ENCODE measurements at regions not wholly inside any gene's neighbourhood (a gene's known extent, or its start where the extent isn't known, plus 50 kb on each side); places are given as distances from the start of the nearest gene placed in this dataset.

DNA sequence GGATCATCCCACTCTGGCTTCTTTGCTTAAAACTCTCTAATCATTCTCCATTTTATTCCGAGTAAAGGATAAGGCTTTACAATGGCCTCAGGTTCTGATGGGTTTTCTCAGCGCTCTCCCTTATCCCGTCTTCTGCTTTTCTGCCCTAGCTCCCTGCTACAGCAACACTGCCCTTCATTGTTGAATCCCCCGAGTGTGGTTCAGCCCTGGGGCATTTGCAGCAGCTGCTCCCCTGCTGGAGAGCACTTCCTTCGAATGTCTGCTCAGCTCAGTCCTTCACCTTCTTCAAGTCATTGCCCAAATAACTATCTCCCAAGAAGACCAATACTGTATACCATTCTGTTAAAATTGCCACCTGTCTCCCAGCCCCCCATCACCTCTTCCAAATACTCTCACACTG, 111.8 kb downstream of the TBXT start:
- in situ Hi-C loops (cut with HindIII; ENCODE audit: low sequenced_read_pairs), result no loop called here
- no peak for DNase-seq (ENCODE audit: low spot score)

DNA sequence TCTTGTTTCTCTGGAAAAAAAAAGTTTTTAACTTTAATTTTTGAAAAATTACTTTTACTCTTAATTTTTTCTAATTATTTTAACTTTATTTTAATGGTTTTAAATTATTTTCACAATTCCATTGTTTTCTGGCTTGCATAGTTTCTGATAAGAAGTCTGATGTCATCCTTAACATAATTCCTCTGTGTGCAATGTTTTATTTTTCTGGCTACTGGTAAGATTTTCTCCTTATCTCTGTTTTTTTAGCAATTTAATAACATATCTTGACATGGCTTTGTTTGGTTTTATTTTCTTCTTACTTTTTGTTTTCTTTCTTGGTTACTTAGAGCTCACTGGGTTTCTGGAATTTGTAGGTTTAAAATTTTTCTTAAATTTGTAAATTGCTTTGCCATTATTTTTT, 114.8 kb downstream of the TBXT start:
- in situ Hi-C loops (cut with HindIII; ENCODE audit: low sequenced_read_pairs), result no loop called here
- DNase-seq (ENCODE audit: low spot score), result no peak

DNA sequence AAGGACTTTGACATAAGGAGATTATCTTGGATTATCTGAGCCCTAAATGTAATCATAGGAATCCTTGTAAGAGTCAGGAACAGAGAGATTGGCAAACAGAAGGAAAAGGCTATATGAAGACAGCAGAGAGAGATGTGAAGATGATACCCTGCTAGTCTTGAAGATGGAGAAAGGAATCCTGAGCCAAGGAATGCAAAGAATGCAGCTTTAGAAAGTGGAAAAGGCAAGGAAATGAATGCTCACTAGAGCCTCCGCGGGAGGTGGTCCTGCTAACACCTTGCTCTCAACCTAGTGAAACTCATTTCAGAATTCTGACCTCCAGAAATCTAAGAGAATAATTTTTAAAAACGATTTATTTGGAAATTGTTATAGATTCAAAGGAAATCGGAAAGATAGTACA, 117.1 kb downstream of the TBXT start:
- in situ Hi-C loops (cut with HindIII; ENCODE audit: low sequenced_read_pairs), result no loop called here
- DNase-seq (ENCODE audit: low spot score), result no peak

- in situ Hi-C loops (cut with HindIII; ENCODE audit: low sequenced_read_pairs), result no loop called here
- DNase-seq (ENCODE audit: low spot score), result no peak
These were observed 120.7 kb downstream of the TBXT start for GRCh38 chr6:166046982-166047381.

DNA sequence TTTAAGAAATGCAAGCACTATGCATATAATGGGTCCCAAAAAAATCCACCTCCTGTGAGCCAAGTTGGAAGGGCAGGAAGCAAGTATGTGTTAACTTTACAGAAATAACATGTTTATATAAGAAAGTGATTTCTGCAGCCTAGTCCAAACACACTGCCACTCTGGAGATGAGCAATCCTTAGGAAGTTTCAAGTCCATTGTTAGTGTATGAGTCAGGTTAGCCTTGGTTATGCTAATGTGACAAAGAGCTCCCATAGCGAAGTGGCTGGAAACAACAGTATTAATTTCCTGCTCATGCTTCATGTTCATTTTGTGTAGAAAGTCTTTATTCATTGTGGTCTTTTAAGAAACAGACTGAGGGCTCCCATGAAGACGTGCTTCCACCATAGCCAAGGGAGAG, 121.4 kb downstream of the TBXT start:
- in situ Hi-C loops (cut with HindIII; ENCODE audit: low sequenced_read_pairs), result no loop called here
- DNase-seq (ENCODE audit: low spot score), result no peak

GRCh38 chr6:166045860-166046200, 121.8 kb downstream of the TBXT start:
- DNase-seq (ENCODE audit: low spot score), result no peak
- in situ Hi-C loops (cut with HindIII; ENCODE audit: low sequenced_read_pairs), result no loop called here

DNA sequence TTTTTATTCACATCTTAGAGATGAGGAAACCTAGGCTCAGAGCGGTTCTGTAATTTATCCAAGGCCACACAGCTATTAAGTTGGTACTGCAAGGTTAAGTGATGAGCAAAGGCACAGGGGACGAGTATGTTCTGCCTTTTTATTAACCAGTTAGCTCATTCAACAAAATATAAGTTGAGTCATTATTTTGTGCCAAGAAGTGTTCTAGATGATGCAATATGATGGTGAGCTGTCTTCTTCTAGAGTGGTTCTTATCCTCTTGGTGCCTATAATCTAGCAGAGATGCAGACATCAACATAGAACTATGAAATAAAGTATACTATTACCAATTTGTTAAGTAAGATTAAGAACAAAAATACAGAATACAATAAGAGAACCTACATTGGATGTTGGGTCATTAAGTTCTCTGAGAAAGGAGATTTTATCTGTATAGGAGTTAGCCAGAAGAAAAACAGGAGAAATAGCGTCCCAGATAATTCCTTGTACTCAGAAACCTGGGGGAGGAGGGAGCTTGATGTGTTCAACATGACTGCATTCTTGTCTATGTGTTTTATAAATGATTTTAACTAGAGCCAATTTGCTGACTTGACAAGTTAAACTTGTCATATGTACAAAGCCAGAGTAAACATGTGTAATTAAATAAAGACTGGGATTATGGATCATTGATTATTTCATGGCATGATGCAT, 122.3 kb downstream of the TBXT start:
- in situ Hi-C loops (cut with HindIII; ENCODE audit: low sequenced_read_pairs), result no loop called here
- DNase-seq (ENCODE audit: low spot score), result no peak

DNA sequence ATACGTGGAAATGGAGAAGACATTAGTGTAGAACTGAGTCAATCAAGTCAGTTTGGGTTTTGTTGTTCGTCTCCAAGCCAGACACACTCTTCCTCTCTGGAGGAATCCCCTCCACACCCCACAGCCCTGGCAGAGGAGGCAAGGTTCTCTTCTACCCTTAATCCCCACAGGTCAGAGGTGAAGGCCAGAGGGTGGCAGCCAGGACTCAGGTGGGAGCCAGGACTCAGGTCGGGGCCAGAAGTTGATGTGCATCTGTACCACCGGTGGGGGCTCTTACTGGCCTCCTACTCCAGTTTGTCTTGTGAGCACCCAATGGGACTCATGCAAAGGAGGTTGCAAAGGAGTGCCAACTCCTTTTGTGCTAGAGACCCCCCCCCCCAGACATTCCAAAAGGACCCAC, 126.4 kb downstream of the TBXT start:
- in situ Hi-C loops (cut with HindIII; ENCODE audit: low sequenced_read_pairs), result no loop called here
- DNase-seq (ENCODE audit: low spot score), result no peak

DNA sequence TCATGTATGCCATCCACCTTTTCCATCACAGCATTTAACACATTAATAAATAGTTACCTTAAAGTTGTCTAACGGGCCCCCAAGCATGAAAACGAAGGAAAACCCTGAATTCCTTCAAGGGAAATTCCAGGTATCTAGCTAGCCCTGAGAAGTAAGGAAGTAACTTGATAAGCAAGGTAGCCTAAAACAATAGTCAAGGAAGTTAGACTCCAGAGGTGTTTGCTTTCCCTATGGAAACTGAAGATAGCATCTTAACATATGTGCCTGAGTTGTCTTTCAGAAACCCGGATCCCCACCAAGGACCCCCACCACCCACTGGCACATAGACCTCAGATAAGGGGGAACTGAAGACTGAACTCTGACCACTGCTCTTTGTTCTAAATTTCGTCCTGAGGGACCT, 127.4 kb downstream of the TBXT start:
- DNase-seq (ENCODE audit: low spot score), result no peak
- in situ Hi-C loops (cut with HindIII; ENCODE audit: low sequenced_read_pairs), result no loop called here

DNA sequence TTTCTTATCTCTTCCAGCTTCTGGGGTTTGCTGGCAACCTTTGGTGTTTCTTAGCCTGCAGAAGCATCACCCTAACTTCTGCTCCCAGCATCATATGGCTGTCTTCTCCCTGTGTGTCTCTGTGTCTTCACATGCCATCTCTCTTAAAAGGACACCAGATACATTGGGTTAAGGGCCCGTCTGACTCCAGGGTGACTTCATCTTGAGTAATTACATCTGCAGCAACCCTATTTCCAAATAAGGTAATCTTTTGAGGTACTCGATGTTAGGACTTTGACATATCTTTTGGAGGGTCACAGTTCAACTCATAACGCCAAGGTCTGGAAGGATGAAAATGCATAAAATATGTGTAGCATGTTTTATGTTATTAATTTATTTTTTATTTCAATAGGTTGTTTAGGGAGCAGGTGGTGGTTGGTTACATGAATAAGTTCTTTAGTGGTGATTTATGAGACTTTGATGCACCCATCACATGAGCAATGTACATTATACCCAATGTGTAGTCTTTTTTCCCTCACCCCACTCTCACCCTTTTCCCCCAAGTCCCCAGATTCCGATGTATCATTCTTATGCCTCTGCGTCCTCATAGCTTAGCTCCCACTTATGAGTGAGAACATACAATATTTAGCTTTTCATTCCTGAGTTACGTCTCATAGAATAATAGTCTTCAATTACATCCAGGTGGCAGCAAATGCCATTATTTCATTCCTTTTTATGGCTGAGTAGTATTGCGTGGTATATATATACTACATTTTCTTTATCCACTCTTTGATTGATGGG, 131.1 kb downstream of the TBXT start:
- DNase-seq (ENCODE audit: low spot score), result no peak
- in situ Hi-C loops (cut with HindIII; ENCODE audit: low sequenced_read_pairs), result no loop called here

GRCh38 chr6:166032366-166033200, 135.1 kb downstream of the TBXT start:
- DNase-seq (ENCODE audit: low spot score), result peak; percentile 26
- in situ Hi-C loops (cut with HindIII; ENCODE audit: low sequenced_read_pairs), result no loop called here

DNA sequence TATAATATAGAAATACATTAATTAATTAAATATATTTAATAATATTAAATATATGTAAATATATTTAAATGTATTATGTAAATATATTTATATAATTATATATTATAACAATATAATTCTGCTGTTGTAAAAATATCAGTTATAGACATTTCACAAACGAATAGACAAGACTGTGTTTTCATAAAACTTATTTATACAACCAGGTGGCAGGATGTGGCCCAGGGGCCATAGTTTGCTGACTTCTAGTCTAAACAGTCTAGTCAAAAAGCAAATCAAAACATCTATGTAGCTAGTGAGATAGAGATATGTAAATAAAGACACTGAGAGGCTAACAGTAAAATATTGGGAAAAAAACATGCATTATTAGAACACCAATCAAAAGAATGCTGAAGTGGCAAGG, 136.4 kb downstream of the TBXT start:
- in situ Hi-C loops (cut with HindIII; ENCODE audit: low sequenced_read_pairs), result no loop called here
- DNase-seq (ENCODE audit: low spot score), result no peak

DNA sequence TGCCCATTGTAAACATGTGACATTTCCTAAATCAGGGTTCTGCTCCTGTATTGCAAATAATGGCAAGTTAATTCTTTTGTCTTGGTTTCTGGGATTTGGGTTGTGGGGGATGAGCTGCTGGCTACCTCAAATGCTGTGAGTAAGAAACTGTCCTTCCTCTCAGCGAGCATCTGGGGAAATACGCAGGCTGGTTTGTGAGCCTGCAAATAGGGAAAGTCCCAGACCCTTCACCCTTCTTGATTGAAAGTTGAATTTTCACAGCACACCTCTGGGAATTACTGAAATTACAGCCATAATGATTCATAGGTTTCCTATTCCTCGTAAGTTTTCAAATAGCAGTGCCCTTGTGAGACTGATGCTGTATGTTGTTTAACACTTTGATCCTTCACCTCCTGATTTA, 138.1 kb downstream of the TBXT start:
- DNase-seq (ENCODE audit: low spot score), result no peak
- in situ Hi-C loops (cut with HindIII; ENCODE audit: low sequenced_read_pairs), result no loop called here

DNA sequence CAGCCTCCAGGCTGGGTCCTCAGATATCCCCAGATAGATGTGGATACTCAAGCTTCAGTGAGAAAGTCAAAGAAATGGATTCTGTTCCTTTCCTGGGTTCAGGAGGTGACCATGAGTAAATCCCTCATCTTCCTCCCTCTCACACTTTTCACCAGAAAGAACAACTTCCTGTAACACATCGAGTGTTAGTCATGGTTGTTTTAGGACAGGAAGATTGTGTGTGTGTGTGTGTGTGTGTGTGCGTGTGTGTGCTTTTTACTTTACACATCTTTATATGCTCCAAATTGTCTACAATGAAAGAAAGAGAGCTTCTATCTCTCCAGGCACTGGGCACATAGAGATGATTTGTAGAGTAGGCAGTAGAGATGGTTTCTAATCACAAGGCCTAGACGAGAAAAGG, 139.9 kb downstream of the TBXT start:
- in situ Hi-C loops (cut with HindIII; ENCODE audit: low sequenced_read_pairs), result no loop called here
- DNase-seq (ENCODE audit: low spot score), result no peak

DNA sequence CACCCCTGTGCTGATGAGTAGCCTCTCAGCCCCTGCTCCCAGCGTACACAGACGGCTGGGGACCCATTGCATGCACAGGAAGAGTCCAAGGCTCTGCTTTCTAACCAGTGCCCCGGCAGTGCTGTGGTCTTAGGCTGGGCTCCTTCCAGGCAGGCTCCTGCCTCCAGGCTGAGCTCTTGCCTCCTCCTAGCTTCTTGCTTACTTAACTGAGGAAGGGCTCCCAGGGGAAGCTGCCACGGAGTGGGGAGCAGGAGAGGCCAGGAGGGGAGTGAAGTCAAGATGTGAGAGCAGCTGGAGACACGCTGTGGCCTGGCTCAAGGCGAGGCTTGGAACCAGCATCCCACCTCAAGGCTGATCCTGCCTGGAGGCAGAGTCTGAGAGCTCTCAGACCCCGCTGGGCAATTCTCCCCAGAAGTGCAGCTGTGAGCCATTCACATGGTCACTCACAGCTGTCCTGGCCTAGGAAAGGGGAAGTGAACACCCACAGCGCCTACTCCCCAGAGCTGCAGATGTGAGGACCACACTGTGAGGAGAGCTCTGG, 141.0 kb downstream of the TBXT start:
- in situ Hi-C loops (cut with HindIII; ENCODE audit: low sequenced_read_pairs), result no loop called here
- no peak for DNase-seq (ENCODE audit: low spot score)

DNA sequence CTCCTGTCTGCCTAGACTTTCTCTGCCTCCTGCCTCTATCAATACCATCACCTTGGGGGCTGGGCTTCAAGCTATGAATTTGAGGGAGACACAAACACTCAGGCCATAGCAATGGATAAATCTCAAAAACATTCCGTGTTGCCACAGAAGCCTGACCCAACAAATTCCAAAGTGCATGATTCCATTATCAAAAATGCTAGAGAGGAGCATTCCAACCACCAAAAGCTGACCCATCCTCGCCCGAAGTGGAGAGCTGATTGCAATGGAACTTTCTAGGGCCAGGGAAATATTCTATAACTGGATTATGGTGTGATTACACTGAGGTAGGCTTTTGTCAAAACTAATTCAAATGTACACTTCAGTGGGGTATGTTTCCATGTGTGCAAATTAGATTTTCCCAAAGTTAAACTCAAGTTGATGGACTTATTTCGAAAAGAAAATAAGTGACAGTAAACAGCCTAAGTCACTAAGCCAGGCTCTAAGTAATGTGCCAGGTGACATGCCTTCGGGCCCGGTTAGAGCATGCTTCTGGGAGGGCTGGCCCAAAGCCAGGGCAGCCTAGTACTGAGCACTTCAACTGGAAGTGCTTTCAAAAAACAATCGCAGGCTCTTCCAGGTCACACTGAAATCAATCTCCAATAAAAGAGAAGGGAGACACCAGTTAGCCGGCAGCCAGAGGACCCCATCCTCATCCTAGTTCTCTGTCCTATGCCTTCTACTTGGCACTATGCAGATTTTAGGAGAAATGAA, 142.3 kb downstream of the TBXT start:
- DNase-seq (ENCODE audit: low spot score), result peak; percentile 61

DNA sequence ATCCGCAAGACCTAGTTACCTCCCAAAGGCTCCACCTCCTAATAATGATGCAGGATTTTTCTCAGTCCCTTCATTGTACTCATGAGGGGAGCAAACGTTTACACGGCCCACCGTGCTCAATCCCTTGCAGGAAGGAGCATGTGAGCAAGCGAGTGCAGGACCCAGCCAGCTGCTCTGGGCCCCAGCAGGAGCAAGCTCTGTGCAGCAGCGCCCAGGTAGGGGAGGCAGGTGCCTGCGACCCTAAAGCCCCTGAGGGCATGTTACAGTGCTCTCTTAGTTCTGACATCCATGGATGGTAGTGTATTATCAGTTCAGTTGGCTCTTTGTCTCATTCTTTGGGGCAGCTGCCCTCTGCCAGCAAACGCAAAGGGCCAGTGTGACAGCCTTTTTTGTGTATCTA, 143.4 kb downstream of the TBXT start:
- in situ Hi-C loops (cut with HindIII; ENCODE audit: low sequenced_read_pairs), result no loop called here
- DNase-seq (ENCODE audit: low spot score), result no peak

More for the DNA sequence above, 142.3 kb downstream of the TBXT start:
- in situ Hi-C loops (cut with HindIII; ENCODE audit: low sequenced_read_pairs), result no loop called here

DNA sequence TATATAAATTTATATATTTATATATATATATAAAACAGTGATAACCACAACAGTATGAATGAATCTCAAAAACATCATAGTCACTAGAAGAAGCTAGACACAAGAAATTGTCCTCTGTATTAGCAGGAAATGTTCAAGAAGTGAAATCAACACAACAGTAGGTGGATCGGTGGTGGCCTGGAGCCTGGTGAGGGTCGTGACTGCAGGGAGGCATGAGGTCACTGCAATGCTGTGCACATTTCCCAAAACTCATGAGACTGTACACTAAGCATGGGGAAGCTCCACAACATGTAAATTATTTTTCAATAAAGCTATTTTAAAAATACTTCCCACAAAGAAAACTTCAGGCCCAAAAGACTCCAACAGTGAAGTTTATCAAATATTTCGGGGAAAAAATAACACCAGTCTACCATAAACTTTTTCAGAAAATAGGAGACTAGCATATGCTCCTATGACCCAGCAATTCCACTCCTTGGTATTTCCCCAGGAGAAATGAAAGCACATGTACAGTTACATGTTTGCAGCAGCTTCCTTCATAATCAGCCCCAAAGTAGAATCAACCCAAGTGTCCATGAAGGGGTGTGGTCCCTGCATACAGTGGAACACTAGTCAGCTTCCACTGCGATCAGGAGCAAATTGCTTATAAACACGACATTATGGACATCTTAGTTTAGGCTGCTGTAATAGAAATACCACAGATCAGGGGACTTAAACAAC, 144.2 kb downstream of the TBXT start:
- in situ Hi-C loops (cut with HindIII; ENCODE audit: low sequenced_read_pairs), result no loop called here
- no peak for DNase-seq (ENCODE audit: low spot score)

DNA sequence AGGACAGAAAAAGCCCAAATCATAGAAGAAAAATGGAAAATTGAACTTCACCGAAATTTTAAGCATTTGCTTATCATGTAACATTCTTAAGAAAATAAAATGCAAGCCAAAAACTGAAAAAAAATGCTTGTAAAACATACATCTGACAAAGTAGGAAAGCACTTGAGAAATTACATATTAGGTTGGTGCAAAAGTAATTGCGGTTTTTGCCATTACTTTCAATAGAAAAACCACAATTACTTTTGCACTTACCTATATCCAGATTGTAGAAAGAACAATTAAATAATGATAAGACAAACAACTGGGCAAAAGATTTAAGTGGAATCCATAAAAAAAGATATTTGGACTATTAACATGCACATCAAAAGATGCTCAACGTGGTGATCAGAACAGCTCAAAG, 146.2 kb downstream of the TBXT start:
- in situ Hi-C loops (cut with HindIII; ENCODE audit: low sequenced_read_pairs), result no loop called here
- no peak for DNase-seq (ENCODE audit: low spot score)

Data from G401 (cell line).